Activated B cell treated with CpG ODN at 0.5 μM for 24 hours (primary cell): ENCODE measurements at regions not wholly inside any gene's neighbourhood (a gene's known extent, or its start where the extent isn't known, plus 50 kb on each side); places are given as distances from the start of the nearest gene placed in this dataset.

Experiments
- ATAC-seq: fragments of 200-7000 bp; cut with Tn5 transposase; one replicate; pipeline ENCODE4 v1.10.0; 2021; ENCODE audit warnings: low read depth, mild to moderate bottlenecking, moderate library complexity
- CTCF ChIA-PET: fragments of 350-600 bp; sonication (Branson Sonifier 250); formaldehyde crosslinking; loops from one replicate; lab custom pipeline; 2021; ENCODE audit warnings: antibody characterized with exemption; lab: Charles Lee
- POLR2A ChIA-PET: fragments of 350-600 bp; sonication (Branson Sonifier 250); formaldehyde crosslinking; loops from one replicate; lab custom pipeline; 2021; ENCODE audit warnings: antibody characterized with exemption; lab: Charles Lee
- DNase-seq: peaks from one replicate; pipeline ENCODE4 v3.0.0; 2022
- H3K27ac Mint-ChIP-seq: one replicate; pipeline ENCODE4 v1.8.0; 2020; ENCODE audit warnings: mixed read lengths
- H3K27me3 Mint-ChIP-seq: one replicate; pipeline ENCODE4 v1.8.0; 2021; ENCODE audit warnings: mixed read lengths
- H3K36me3 Mint-ChIP-seq: one replicate; pipeline ENCODE4 v1.8.0; 2021; ENCODE audit warnings: low read depth, mixed read lengths
- H3K4me1 Mint-ChIP-seq: one replicate; pipeline ENCODE4 v1.8.0; 2021; ENCODE audit warnings: mixed read lengths
- H3K4me3 Mint-ChIP-seq: one replicate; pipeline ENCODE4 v1.8.0; 2020; ENCODE audit warnings: mild to moderate bottlenecking, mixed read lengths
- H3K9me3 Mint-ChIP-seq: one replicate; pipeline ENCODE4 v1.8.0; 2020; ENCODE audit warnings: mixed read lengths
- CTCF ChIP-seq: fragments of 200-600 bp; IDR thresholded peaks from one replicate; pipeline ENCODE4 v1.8.0; 2022; ENCODE audit warnings: antibody characterized with exemption, mild to moderate bottlenecking
- intact Hi-C: fragments of 100-400 bp; cut with micrococcal nuclease; formaldehyde crosslinking; loops from one replicate; pipeline ENCODE4 v1.15.1; 2024

GRCh38 chr13:60214213-60215055 is 50.7 kb upstream of the DIAPH3 start:
- ATAC-seq: no peak
- intact Hi-C loops: no loop called here
- no peak overlapping the region for H3K4me3 Mint-ChIP-seq
- ChIA-PET POLR2A (no interaction called here), CTCF (no interaction called here)
- TF ChIP-seq CTCF: no peak
- H3K36me3 Mint-ChIP-seq: no peaks in the 10 kb centered on the region
- no peaks in the 10 kb centered on the region for H3K4me1 Mint-ChIP-seq
- DNase-seq: no peak
- no peaks in the 10 kb centered on the region for H3K9me3 Mint-ChIP-seq
- peaks cover under 1% of the 10 kb centered on the region for H3K27me3 Mint-ChIP-seq
- no peak overlapping the region for H3K27ac Mint-ChIP-seq

DNA sequence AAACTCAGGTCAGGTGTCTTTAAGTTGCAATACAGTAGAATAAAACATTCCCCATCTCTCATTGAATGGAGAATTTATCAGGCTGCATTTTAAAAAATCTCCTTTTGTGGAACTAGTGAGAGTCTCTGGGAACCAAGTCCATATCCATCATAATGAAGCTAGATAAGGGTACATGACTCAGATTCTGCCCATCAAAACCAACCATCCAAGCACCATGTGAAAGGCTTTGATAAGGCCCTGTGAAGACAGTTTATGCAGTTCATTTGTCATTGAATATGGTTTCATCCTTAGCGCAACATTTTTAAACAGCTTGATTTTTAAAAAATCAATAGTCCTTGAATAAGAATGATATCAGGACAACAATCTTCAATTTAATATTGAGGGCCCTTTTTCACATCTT is 56.3 kb upstream of the DIAPH3 start:
- intact Hi-C loops: no loop called here
- CTCF ChIA-PET: no interaction called here

GRCh38 chr13:60221581-60221980 is 57.9 kb upstream of the DIAPH3 start:
- H3K27ac Mint-ChIP-seq: no peak overlapping the region
- ATAC-seq: no peak
- DNase-seq: no peak
- ChIA-PET CTCF (no interaction called here), POLR2A (no interaction called here)
- intact Hi-C loops: no loop called here
- no peaks in the 10 kb centered on the region for H3K9me3 Mint-ChIP-seq
- no peaks in the 10 kb centered on the region for H3K36me3 Mint-ChIP-seq
- no peaks in the 10 kb centered on the region for H3K4me1 Mint-ChIP-seq
- peaks cover 1% of the 10 kb centered on the region for H3K27me3 Mint-ChIP-seq
- no peak overlapping the region for H3K4me3 Mint-ChIP-seq
- TF ChIP-seq CTCF: no peak

More for the DNA sequence above, 56.3 kb upstream of the DIAPH3 start:
- Mint-ChIP-seq H3K27me3 (peaks cover 1% of the 10 kb centered on the region), H3K4me1 (no peaks in the 10 kb centered on the region), H3K9me3 (no peaks in the 10 kb centered on the region), H3K4me3 (no peak overlapping the region), H3K36me3 (no peaks in the 10 kb centered on the region), H3K27ac (no peak overlapping the region)
- DNase-seq (no peak), ATAC-seq (no peak)
- no peak for TF ChIP-seq CTCF
- POLR2A ChIA-PET: no interaction called here

DNA sequence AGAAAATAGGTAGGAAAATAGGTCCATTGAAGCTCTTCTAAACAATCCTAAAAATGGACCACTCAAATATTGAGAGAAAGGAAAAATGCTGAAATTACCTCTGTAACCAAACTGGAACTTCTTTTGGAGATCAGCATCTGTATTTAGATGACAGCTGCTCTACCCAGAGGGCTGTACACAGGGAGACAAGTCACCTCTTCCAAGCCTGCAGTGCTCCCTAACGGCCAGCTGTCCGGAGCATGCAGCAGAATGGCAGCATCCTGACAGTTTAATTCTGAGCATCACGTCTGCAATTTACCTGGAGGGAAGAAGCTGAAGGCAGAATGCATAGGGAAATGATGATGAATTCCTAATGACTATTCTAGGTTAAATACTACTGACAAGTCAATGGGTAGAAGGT is 62.8 kb upstream of the DIAPH3 start:
- Mint-ChIP-seq H3K27me3 (peaks cover 10% of the 10 kb centered on the region), H3K27ac (no peak overlapping the region), H3K9me3 (no peaks in the 10 kb centered on the region), H3K4me3 (no peak overlapping the region), H3K4me1 (no peaks in the 10 kb centered on the region), H3K36me3 (no peaks in the 10 kb centered on the region)
- intact Hi-C loops: no loop called here
- ChIA-PET CTCF (no interaction called here), POLR2A (no interaction called here)
- TF ChIP-seq CTCF: no peak
- DNase-seq: no peak
- ATAC-seq: no peak

DNA sequence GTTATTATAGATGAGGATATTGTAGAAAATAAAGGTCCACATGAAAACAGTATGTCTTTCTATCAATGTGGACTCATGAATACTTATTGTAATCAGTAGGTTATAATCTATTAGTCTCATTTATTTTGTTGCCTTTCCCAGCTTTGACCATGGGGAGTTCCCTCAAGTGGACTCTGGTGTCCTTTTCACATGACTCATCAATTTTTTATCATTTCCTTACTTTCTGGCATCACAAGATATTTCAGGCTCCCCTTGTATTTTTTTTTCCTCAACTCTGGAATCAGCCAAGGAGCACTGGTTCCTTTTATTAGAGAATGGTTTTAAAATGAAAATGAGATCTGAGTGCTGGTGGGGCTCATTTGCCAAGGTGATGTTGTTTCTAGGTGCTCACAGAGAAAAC is 63.4 kb upstream of the DIAPH3 start:
- ChIA-PET POLR2A (no interaction called here), CTCF (no interaction called here)
- H3K4me1 Mint-ChIP-seq: no peaks in the 10 kb centered on the region
- H3K9me3 Mint-ChIP-seq: no peaks in the 10 kb centered on the region
- peaks cover 12% of the 10 kb centered on the region for H3K27me3 Mint-ChIP-seq
- TF ChIP-seq CTCF: no peak
- DNase-seq (no peak), ATAC-seq (no peak)
- intact Hi-C loops: no loop called here
- H3K4me3 Mint-ChIP-seq: no peak overlapping the region
- no peak overlapping the region for H3K27ac Mint-ChIP-seq
- H3K36me3 Mint-ChIP-seq: no peaks in the 10 kb centered on the region
